ENCODE measurements at regions not wholly inside any gene's neighbourhood (a gene's known extent, or its start where the extent isn't known, plus 50 kb on each side); places are given as distances from the start of the nearest gene placed in this dataset.

GRCh38 chr10:8588135-8588534 is 533.6 kb downstream of the GATA3 start:
- H3K9ac ChIP-seq (ENCODE audit: low read length) = no peak overlapping the region
- no peaks in the 10 kb centered on the region for H4K20me1 ChIP-seq (ENCODE audit: insufficient read depth, low read depth, low read length)
- no peaks in the 10 kb centered on the region for H3K36me3 ChIP-seq (ENCODE audit: insufficient read depth, low read length)
- H3K9me2 ChIP-seq (replicated peaks; ENCODE audit: insufficient read depth, low read length) = no peaks in the 10 kb centered on the region
- DNase-seq = no peak
- H3K79me2 ChIP-seq (ENCODE audit: low read length) = no peaks in the 10 kb centered on the region
- H3K27ac ChIP-seq (ENCODE audit: low read length) = no peak overlapping the region
- no peaks in the 10 kb centered on the region for H3K9me3 ChIP-seq (ENCODE audit: low read length)
- no peaks in the 10 kb centered on the region for H3K27me3 ChIP-seq (ENCODE audit: low read length)
- no peak overlapping the region for H2AFZ ChIP-seq (ENCODE audit: low read length)
- H3K4me3 ChIP-seq (ENCODE audit: low read length) = no peak overlapping the region
- no peak overlapping the region for H3K4me2 ChIP-seq (ENCODE audit: low read depth, low read length, poor library complexity, severe bottlenecking)
- H3K4me1 ChIP-seq (ENCODE audit: low read length) = no peaks in the 10 kb centered on the region

- Histone ChIP-seq H2AFZ (ENCODE audit: low read length) (no peak overlapping the region), H3K9me3 (ENCODE audit: low read length) (no peaks in the 10 kb centered on the region), H3K4me1 (ENCODE audit: low read length) (no peaks in the 10 kb centered on the region), H3K4me3 (ENCODE audit: low read length) (no peak overlapping the region), H3K9ac (ENCODE audit: low read length) (no peak overlapping the region), H3K36me3 (ENCODE audit: insufficient read depth, low read length) (no peaks in the 10 kb centered on the region), H3K4me2 (ENCODE audit: low read depth, low read length, poor library complexity, severe bottlenecking) (no peak overlapping the region), H3K9me2 (replicated peaks; ENCODE audit: insufficient read depth, low read length) (no peaks in the 10 kb centered on the region), H3K27me3 (ENCODE audit: low read length) (no peaks in the 10 kb centered on the region), H3K27ac (ENCODE audit: low read length) (no peak overlapping the region), H3K79me2 (ENCODE audit: low read length) (no peaks in the 10 kb centered on the region), H4K20me1 (ENCODE audit: insufficient read depth, low read depth, low read length) (no peaks in the 10 kb centered on the region)
- DNase-seq = no peak
Measured at GRCh38 chr10:8590518-8590917, 536.0 kb downstream of the GATA3 start.

GRCh38 chr10:8591640-8592039 is 537.2 kb downstream of the GATA3 start:
- H3K36me3 ChIP-seq (ENCODE audit: insufficient read depth, low read length) = no peaks in the 10 kb centered on the region
- H3K27me3 ChIP-seq (ENCODE audit: low read length) = no peaks in the 10 kb centered on the region
- no peak overlapping the region for H3K4me3 ChIP-seq (ENCODE audit: low read length)
- no peak for DNase-seq
- H3K9ac ChIP-seq (ENCODE audit: low read length) = no peak overlapping the region
- no peaks in the 10 kb centered on the region for H4K20me1 ChIP-seq (ENCODE audit: insufficient read depth, low read depth, low read length)
- no peak overlapping the region for H3K4me2 ChIP-seq (ENCODE audit: low read depth, low read length, poor library complexity, severe bottlenecking)
- H3K9me3 ChIP-seq (ENCODE audit: low read length) = no peaks in the 10 kb centered on the region
- no peaks in the 10 kb centered on the region for H3K9me2 ChIP-seq (replicated peaks; ENCODE audit: insufficient read depth, low read length)
- no peak overlapping the region for H3K27ac ChIP-seq (ENCODE audit: low read length)
- H2AFZ ChIP-seq (ENCODE audit: low read length) = no peak overlapping the region
- H3K79me2 ChIP-seq (ENCODE audit: low read length) = no peaks in the 10 kb centered on the region
- no peaks in the 10 kb centered on the region for H3K4me1 ChIP-seq (ENCODE audit: low read length)

- Histone ChIP-seq H3K79me2 (ENCODE audit: low read length) (no peaks in the 10 kb centered on the region), H2AFZ (ENCODE audit: low read length) (no peak overlapping the region), H3K4me1 (ENCODE audit: low read length) (no peaks in the 10 kb centered on the region), H3K9ac (ENCODE audit: low read length) (no peak overlapping the region), H4K20me1 (ENCODE audit: insufficient read depth, low read depth, low read length) (no peaks in the 10 kb centered on the region), H3K36me3 (ENCODE audit: insufficient read depth, low read length) (no peaks in the 10 kb centered on the region), H3K4me3 (ENCODE audit: low read length) (no peak overlapping the region), H3K27ac (ENCODE audit: low read length) (no peak overlapping the region), H3K9me2 (replicated peaks; ENCODE audit: insufficient read depth, low read length) (no peaks in the 10 kb centered on the region), H3K4me2 (ENCODE audit: low read depth, low read length, poor library complexity, severe bottlenecking) (no peak overlapping the region), H3K9me3 (ENCODE audit: low read length) (no peaks in the 10 kb centered on the region), H3K27me3 (ENCODE audit: low read length) (no peaks in the 10 kb centered on the region)
- DNase-seq = no peak
Measured at GRCh38 chr10:8594176-8594575, 539.7 kb downstream of the GATA3 start.

- H3K27ac ChIP-seq (ENCODE audit: low read length) = no peak overlapping the region
- no peaks in the 10 kb centered on the region for H3K4me1 ChIP-seq (ENCODE audit: low read length)
- no peak overlapping the region for H2AFZ ChIP-seq (ENCODE audit: low read length)
- H3K9me3 ChIP-seq (ENCODE audit: low read length) = no peaks in the 10 kb centered on the region
- H3K79me2 ChIP-seq (ENCODE audit: low read length) = no peaks in the 10 kb centered on the region
- H3K36me3 ChIP-seq (ENCODE audit: insufficient read depth, low read length) = no peaks in the 10 kb centered on the region
- H3K9ac ChIP-seq (ENCODE audit: low read length) = no peak overlapping the region
- H3K27me3 ChIP-seq (ENCODE audit: low read length) = no peaks in the 10 kb centered on the region
- no peak overlapping the region for H3K4me3 ChIP-seq (ENCODE audit: low read length)
- no peaks in the 10 kb centered on the region for H3K9me2 ChIP-seq (replicated peaks; ENCODE audit: insufficient read depth, low read length)
- H3K4me2 ChIP-seq (ENCODE audit: low read depth, low read length, poor library complexity, severe bottlenecking) = no peak overlapping the region
- H4K20me1 ChIP-seq (ENCODE audit: insufficient read depth, low read depth, low read length) = no peaks in the 10 kb centered on the region
- no peak for DNase-seq
Measured at GRCh38 chr10:8594711-8595110, 540.2 kb downstream of the GATA3 start.

- no peak for DNase-seq
- Histone ChIP-seq H3K79me2 (ENCODE audit: low read length) (no peaks in the 10 kb centered on the region), H3K27me3 (ENCODE audit: low read length) (no peaks in the 10 kb centered on the region), H2AFZ (ENCODE audit: low read length) (no peak overlapping the region), H3K4me3 (ENCODE audit: low read length) (no peak overlapping the region), H3K4me1 (ENCODE audit: low read length) (no peaks in the 10 kb centered on the region), H3K9ac (ENCODE audit: low read length) (no peak overlapping the region), H3K27ac (ENCODE audit: low read length) (no peak overlapping the region), H3K36me3 (ENCODE audit: insufficient read depth, low read length) (no peaks in the 10 kb centered on the region), H3K9me3 (ENCODE audit: low read length) (no peaks in the 10 kb centered on the region), H3K9me2 (replicated peaks; ENCODE audit: insufficient read depth, low read length) (no peaks in the 10 kb centered on the region), H3K4me2 (ENCODE audit: low read depth, low read length, poor library complexity, severe bottlenecking) (no peak overlapping the region), H4K20me1 (ENCODE audit: insufficient read depth, low read depth, low read length) (no peaks in the 10 kb centered on the region)
Measured at GRCh38 chr10:8595140-8595539, 540.7 kb downstream of the GATA3 start.

GRCh38 chr10:8596929-8597472 is 542.5 kb downstream of the GATA3 start:
- no peak for DNase-seq
- Histone ChIP-seq H3K4me3 (ENCODE audit: low read length) (no peak overlapping the region), H3K27ac (ENCODE audit: low read length) (no peak overlapping the region), H3K9ac (ENCODE audit: low read length) (no peak overlapping the region), H3K9me3 (ENCODE audit: low read length) (no peaks in the 10 kb centered on the region), H3K4me1 (ENCODE audit: low read length) (no peaks in the 10 kb centered on the region), H2AFZ (ENCODE audit: low read length) (no peak overlapping the region), H3K4me2 (ENCODE audit: low read depth, low read length, poor library complexity, severe bottlenecking) (no peak overlapping the region), H4K20me1 (ENCODE audit: insufficient read depth, low read depth, low read length) (no peaks in the 10 kb centered on the region), H3K27me3 (ENCODE audit: low read length) (no peaks in the 10 kb centered on the region), H3K36me3 (ENCODE audit: insufficient read depth, low read length) (no peaks in the 10 kb centered on the region), H3K9me2 (replicated peaks; ENCODE audit: insufficient read depth, low read length) (no peaks in the 10 kb centered on the region), H3K79me2 (ENCODE audit: low read length) (no peaks in the 10 kb centered on the region)

- H3K9ac ChIP-seq (ENCODE audit: low read length) = no peak overlapping the region
- no peak for DNase-seq
- H3K9me3 ChIP-seq (ENCODE audit: low read length) = no peaks in the 10 kb centered on the region
- H3K27me3 ChIP-seq (ENCODE audit: low read length) = no peaks in the 10 kb centered on the region
- no peak overlapping the region for H3K27ac ChIP-seq (ENCODE audit: low read length)
- H3K4me3 ChIP-seq (ENCODE audit: low read length) = no peak overlapping the region
- no peaks in the 10 kb centered on the region for H3K9me2 ChIP-seq (replicated peaks; ENCODE audit: insufficient read depth, low read length)
- H4K20me1 ChIP-seq (ENCODE audit: insufficient read depth, low read depth, low read length) = no peaks in the 10 kb centered on the region
- H3K79me2 ChIP-seq (ENCODE audit: low read length) = no peaks in the 10 kb centered on the region
- no peak overlapping the region for H2AFZ ChIP-seq (ENCODE audit: low read length)
- H3K4me1 ChIP-seq (ENCODE audit: low read length) = no peaks in the 10 kb centered on the region
- no peak overlapping the region for H3K4me2 ChIP-seq (ENCODE audit: low read depth, low read length, poor library complexity, severe bottlenecking)
- H3K36me3 ChIP-seq (ENCODE audit: insufficient read depth, low read length) = no peaks in the 10 kb centered on the region
Measured at GRCh38 chr10:8600192-8600591, 545.7 kb downstream of the GATA3 start.

GRCh38 chr10:8602821-8603220 is 548.3 kb downstream of the GATA3 start:
- H2AFZ ChIP-seq (ENCODE audit: low read length) = no peak overlapping the region
- no peak for DNase-seq
- no peaks in the 10 kb centered on the region for H3K9me3 ChIP-seq (ENCODE audit: low read length)
- H3K4me2 ChIP-seq (ENCODE audit: low read depth, low read length, poor library complexity, severe bottlenecking) = no peak overlapping the region
- H3K36me3 ChIP-seq (ENCODE audit: insufficient read depth, low read length) = no peaks in the 10 kb centered on the region
- no peak overlapping the region for H3K4me3 ChIP-seq (ENCODE audit: low read length)
- no peak overlapping the region for H3K9ac ChIP-seq (ENCODE audit: low read length)
- no peaks in the 10 kb centered on the region for H3K27me3 ChIP-seq (ENCODE audit: low read length)
- no peak overlapping the region for H3K27ac ChIP-seq (ENCODE audit: low read length)
- H3K79me2 ChIP-seq (ENCODE audit: low read length) = no peaks in the 10 kb centered on the region
- no peaks in the 10 kb centered on the region for H3K4me1 ChIP-seq (ENCODE audit: low read length)
- H4K20me1 ChIP-seq (ENCODE audit: insufficient read depth, low read depth, low read length) = no peaks in the 10 kb centered on the region
- no peaks in the 10 kb centered on the region for H3K9me2 ChIP-seq (replicated peaks; ENCODE audit: insufficient read depth, low read length)

All from Karpas-422 (cell line).